NCI-H460 (cell line): ENCODE measurements at regions not wholly inside any gene's neighbourhood (a gene's known extent, or its start where the extent isn't known, plus 50 kb on each side); places are given as distances from the start of the nearest gene placed in this dataset.
"Not testable (repeated sequence)": the region's sequence is repeated elsewhere in the genome, so short reads cannot be mapped to it uniquely, and the experiment has no call there.

ENCODE experiments used
- DNase-seq: peaks from one replicate; pipeline ENCODE4 v3.0.0-alpha.2; 2016; ENCODE audit warnings: low read depth; ENCODE audit errors: extremely low read depth

GRCh38 chr3:84175449-84175848 lies 783.3 kb upstream of the CADM2 start:
- no peak for DNase-seq

- DNase-seq, result peak; percentile 59
Observed at GRCh38 chr3:84184937-84185336, 773.9 kb upstream of the CADM2 start.

- peak; percentile 56 for DNase-seq
Observed at GRCh38 chr3:84194029-84194428, 764.8 kb upstream of the CADM2 start.

GRCh38 chr3:84209474-84209873 lies 749.3 kb upstream of the CADM2 start:
- no peak for DNase-seq

GRCh38 chr3:84223512-84223911 lies 735.3 kb upstream of the CADM2 start:
- no peak for DNase-seq

GRCh38 chr3:84224262-84224661 lies 734.5 kb upstream of the CADM2 start:
- DNase-seq, result no peak

GRCh38 chr3:84236261-84236660 lies 722.5 kb upstream of the CADM2 start:
- DNase-seq, result no peak

- no peak for DNase-seq
Observed at GRCh38 chr3:84245789-84246188, 713.0 kb upstream of the CADM2 start.

GRCh38 chr3:84260596-84260995 lies 698.2 kb upstream of the CADM2 start:
- no peak for DNase-seq

GRCh38 chr3:84265768-84266167 lies 693.0 kb upstream of the CADM2 start:
- peak; percentile 56 for DNase-seq

GRCh38 chr3:84275532-84275931 lies 683.3 kb upstream of the CADM2 start:
- no peak for DNase-seq

GRCh38 chr3:84277562-84278224 lies 681.1 kb upstream of the CADM2 start:
- no peak for DNase-seq

GRCh38 chr3:84292128-84292527 lies 666.7 kb upstream of the CADM2 start:
- DNase-seq, result no peak

- no peak for DNase-seq
Observed at GRCh38 chr3:84299329-84299728, 659.5 kb upstream of the CADM2 start.

- no peak for DNase-seq
Observed at GRCh38 chr3:84304214-84304613, 654.6 kb upstream of the CADM2 start.

GRCh38 chr3:84307339-84307738 lies 651.5 kb upstream of the CADM2 start:
- DNase-seq, result no peak

GRCh38 chr3:84308379-84308778 lies 650.4 kb upstream of the CADM2 start:
- DNase-seq, result no peak

- peak; percentile 53 for DNase-seq
Observed at GRCh38 chr3:84318273-84318809, 640.4 kb upstream of the CADM2 start.

GRCh38 chr3:84365563-84366278 lies 593.1 kb upstream of the CADM2 start:
- DNase-seq, result not testable (repeated sequence)
